Liver (tissue), 8 donors: ENCODE measurements at regions not wholly inside any gene's neighbourhood (a gene's known extent, or its start where the extent isn't known, plus 50 kb on each side); places are given as distances from the start of the nearest gene placed in this dataset.

ENCODE experiments used
- DNase-seq: peaks from one replicate; pipeline ENCODE4 v3.0.0-alpha.2; 2017; ENCODE audit warnings: low spot score
- H3K27ac ChIP-seq, 2 donors: one replicate each; pipeline ENCODE4 v1.7.0; 2013; ENCODE audit warnings: inconsistent platforms in 2 of 2, low read length in 2 of 2, control low read depth in 1 of 2, low read depth in 1 of 2, mild to moderate bottlenecking in 1 of 2
- H3K27me3 ChIP-seq, 4 donors: one replicate each; pipeline versions ENCODE4 v1.6.1 to v1.7.0; 2013; ENCODE audit warnings: low read length in 3 of 4, inconsistent platforms in 1 of 4, mild to moderate bottlenecking in 1 of 4, moderate library complexity in 1 of 4; ENCODE audit not compliant: control insufficient read depth in 4 of 4, insufficient read depth in 4 of 4
- H3K36me3 ChIP-seq, 4 donors: one replicate each; pipeline versions ENCODE4 v1.6.1 to v1.7.0; 2013; ENCODE audit warnings: low read length in 3 of 4, mild to moderate bottlenecking in 3 of 4, low read depth in 1 of 4, moderate library complexity in 1 of 4; ENCODE audit not compliant: control insufficient read depth in 4 of 4, insufficient read depth in 3 of 4
- H3K4me1 ChIP-seq, 4 donors: one replicate each; pipeline versions ENCODE4 v1.6.1 to v1.7.0; 2013; ENCODE audit warnings: low read length in 3 of 4, mild to moderate bottlenecking in 3 of 4, moderate library complexity in 1 of 4; ENCODE audit not compliant: control insufficient read depth in 4 of 4, insufficient read depth in 4 of 4
- H3K4me3 ChIP-seq, 3 donors: one replicate each; pipeline versions ENCODE4 v1.6.1 to v1.7.0; 2013; ENCODE audit warnings: low read length in 3 of 3, control low read depth in 1 of 3, low read depth in 1 of 3, mild to moderate bottlenecking in 1 of 3
- H3K9ac ChIP-seq, 2 donors: one replicate each; pipeline ENCODE4 v1.7.0; 2013; ENCODE audit warnings: low read length in 2 of 2, mild to moderate bottlenecking in 2 of 2, moderate library complexity in 2 of 2, control low read depth in 1 of 2, low read depth in 1 of 2
- H3K9me3 ChIP-seq, 4 donors: one replicate each; pipeline versions ENCODE4 v1.6.1 to v1.7.0; 2013; ENCODE audit warnings: low read length in 3 of 4; ENCODE audit not compliant: control insufficient read depth in 4 of 4
- CTCF ChIP-seq: fragments of 150-350 bp; IDR thresholded peaks from 2 replicates; pipeline ENCODE4 v1.5.1; 2017; ENCODE audit warnings: improper control_type of control experiment, low read depth, low read length; ENCODE audit not compliant: missing input control
- GABPA ChIP-seq, 2 donors: IDR thresholded peaks in 1 of 2; conservative IDR thresholded peaks in 1 of 2; 2 replicates each; pipeline ENCODE4 v1.6.1; 2016; ENCODE audit warnings: antibody characterized with exemption in 2 of 2, mild to moderate bottlenecking in 1 of 2, moderate library complexity in 1 of 2
- HNF4A ChIP-seq, 2 donors: conservative IDR thresholded peaks; 2 replicates each; pipeline ENCODE4 v1.6.1; 2016; ENCODE audit warnings: antibody characterized with exemption in 2 of 2, mild to moderate bottlenecking in 2 of 2
- WGBS: extraction: QIAGEN DNeasy Blood & Tissue Kit; methylation state at CpG from one replicate; pipeline ENCODE4 v1.1.7; 2013; 5-methylcytosine and 5-hydroxymethylcytosine counted together
- donor health status: healthy.
- donor health status: healthy.
- donor health status: healthy.
- donor health status: healthy.
- donor health status: healthy.

GRCh38 chr9:119114681-119115080 lies 254.6 kb downstream of the BRINP1 start:
- Histone ChIP-seq H3K27me3 (no peaks in the 10 kb centered on the region), H3K4me3 (no peak overlapping the region), H3K4me1 (peaks cover 0 to 1% (median 0%) of the 10 kb centered on the region in 4 donors), H3K9me3 (no peaks in the 10 kb centered on the region), H3K9ac (no peak overlapping the region), H3K27ac (no peak overlapping the region), H3K36me3 (no peaks in the 10 kb centered on the region)
- TF ChIP-seq HNF4A (conservative IDR thresholded peaks at IDR 0.05), result no peak
- TF ChIP-seq GABPA (IDR thresholded peaks at IDR 0.05 in 1 of 2, conservative IDR thresholded peaks at IDR 0.05 in 1 of 2), result no peak
- TF ChIP-seq CTCF, result no peak
- DNase-seq, result no peak
- 67% methylated on average over 4 of the region's 4 CpGs for WGBS
